Keratinocyte (primary cell): ENCODE measurements at regions not wholly inside any gene's neighbourhood (a gene's known extent, or its start where the extent isn't known, plus 50 kb on each side); places are given as distances from the start of the nearest gene placed in this dataset.

Source experiments
- CTCF ChIP-seq, 3 experiments: IDR thresholded peaks in 1 of 3; conservative IDR thresholded peaks in 1 of 3; optimal IDR thresholded peaks in 1 of 3; 2 replicates in 2 of 3; 3 replicates in 1 of 3; pipeline versions ENCODE3 to v1.5.1; 2011; ENCODE audit warnings: low read length in 3 of 3, mild to moderate bottlenecking in 3 of 3, moderate library complexity in 2 of 3, control low read depth in 1 of 3, inconsistent platforms in 1 of 3; ENCODE audit not compliant: insufficient read depth in 2 of 3; ENCODE audit errors: extremely low read depth in 1 of 3
- EZH2 ChIP-seq: IDR thresholded peaks from one replicate; pipeline ENCODE4 v1.6.1; 2012; ENCODE audit warnings: inconsistent platforms, mild to moderate bottlenecking, low read length, moderate library complexity

DNA sequence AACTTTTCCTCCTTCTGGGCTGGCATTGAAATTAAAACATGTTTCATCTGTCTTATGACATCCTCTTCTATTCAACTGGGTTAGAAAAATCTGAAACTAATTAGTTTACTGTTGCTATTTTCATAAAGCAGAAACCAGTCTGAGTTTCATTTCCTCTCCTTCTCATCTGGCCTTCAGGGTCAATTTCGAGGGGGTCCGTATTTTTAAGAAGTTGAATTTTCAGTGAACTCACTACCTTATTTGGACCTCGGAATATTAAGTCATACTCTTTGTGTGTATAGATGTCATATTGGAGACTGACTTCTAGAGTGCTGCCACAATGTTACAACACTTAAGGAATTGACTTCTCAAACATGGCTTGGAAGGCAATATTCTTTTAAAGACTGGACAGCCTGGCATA is 485.9 kb downstream of the SQOR start:
- TF ChIP-seq CTCF (optimal IDR thresholded peaks at IDR 0.05 in 1 of 3, IDR thresholded peaks at IDR 0.05 in 1 of 3, conservative IDR thresholded peaks at IDR 0.05 in 1 of 3; ENCODE audit: extremely low read depth in 1 of 3, insufficient read depth in 2 of 3, low read length in 3 of 3): no peak
- no peak for TF ChIP-seq EZH2
